HUES48 (cell line): ENCODE measurements at regions not wholly inside any gene's neighbourhood (a gene's known extent, or its start where the extent isn't known, plus 50 kb on each side); places are given as distances from the start of the nearest gene placed in this dataset.

ENCODE experiments used
- H3K27ac ChIP-seq: one replicate; pipeline ENCODE4 v1.7.0; 2013; ENCODE audit warnings: low read depth, low read length, inconsistent platforms
- H3K27me3 ChIP-seq: 2 replicates; pipeline ENCODE4 v1.6.1; 2013; ENCODE audit warnings: mild to moderate bottlenecking, low read length; ENCODE audit not compliant: control insufficient read depth, insufficient read depth
- H3K36me3 ChIP-seq: 2 replicates; pipeline ENCODE4 v1.6.1; 2013; ENCODE audit warnings: low read length; ENCODE audit not compliant: control insufficient read depth, insufficient read depth
- H3K4me1 ChIP-seq: 2 replicates; pipeline ENCODE4 v1.6.1; 2013; ENCODE audit warnings: mild to moderate bottlenecking, low read length; ENCODE audit not compliant: control insufficient read depth, insufficient read depth
- H3K4me3 ChIP-seq: 2 replicates; pipeline ENCODE4 v1.5.1; 2013; ENCODE audit warnings: mild to moderate bottlenecking, low read depth, low read length
- H3K9ac ChIP-seq: 2 replicates; pipeline ENCODE4 v1.6.1; 2013; ENCODE audit warnings: mild to moderate bottlenecking, low read depth, low read length, moderate library complexity
- H3K9me3 ChIP-seq: 2 replicates; pipeline ENCODE4 v1.6.1; 2013; ENCODE audit warnings: low read length; ENCODE audit not compliant: control insufficient read depth, insufficient read depth

- Histone ChIP-seq H3K27ac (no peak overlapping the region), H3K4me3 (no peak overlapping the region), H3K4me1 (no peaks in the 10 kb centered on the region), H3K27me3 (no peaks in the 10 kb centered on the region), H3K36me3 (no peaks in the 10 kb centered on the region), H3K9ac (no peak overlapping the region), H3K9me3 (no peaks in the 10 kb centered on the region)
Observed at GRCh38 chr5:155591273-155591672, 577.7 kb downstream of the KIF4B start.

DNA sequence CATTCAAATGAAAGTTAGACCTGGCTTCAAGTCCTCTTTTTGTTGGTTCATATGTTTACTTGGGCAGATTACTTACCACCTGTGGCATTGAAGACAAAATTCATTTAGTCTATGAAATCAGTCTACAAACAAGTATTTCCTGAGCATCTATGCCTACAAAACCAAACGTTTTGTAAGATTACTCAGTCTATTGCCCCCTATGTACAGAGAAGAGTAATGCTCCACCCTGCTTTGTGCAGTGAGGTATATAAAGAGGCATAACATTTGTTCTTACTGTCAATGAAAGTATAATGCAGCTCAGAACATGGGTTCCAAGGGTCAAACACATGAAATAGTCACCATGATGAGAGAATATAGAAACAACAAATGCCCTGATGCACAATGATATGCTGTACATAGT is 580.7 kb downstream of the KIF4B start:
- no peaks in the 10 kb centered on the region for H3K36me3 ChIP-seq

DNA sequence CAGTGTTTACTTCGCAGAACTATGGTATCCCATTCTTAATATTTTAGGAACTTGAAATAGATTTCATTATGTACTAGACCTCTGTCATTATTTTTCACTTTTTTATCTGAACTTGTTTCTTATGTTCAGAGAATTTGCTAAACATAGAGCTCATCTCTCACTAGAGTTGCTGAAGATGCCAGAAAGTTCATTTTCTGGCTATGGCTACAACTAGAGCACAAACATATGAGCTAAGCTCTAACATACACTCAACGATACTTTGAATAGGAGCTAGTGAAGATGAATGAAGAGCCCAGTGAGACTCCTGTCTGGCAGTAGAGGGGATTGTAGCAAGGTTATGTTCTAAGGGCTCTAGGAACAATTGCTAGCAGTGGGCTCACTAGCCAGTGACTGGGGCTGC is 582.2 kb downstream of the KIF4B start:
- H3K4me3 ChIP-seq, result no peak overlapping the region
- H3K9me3 ChIP-seq, result no peaks in the 10 kb centered on the region
- H3K9ac ChIP-seq, result no peak overlapping the region
- H3K27ac ChIP-seq, result no peak overlapping the region
- no peaks in the 10 kb centered on the region for H3K36me3 ChIP-seq
- no peaks in the 10 kb centered on the region for H3K27me3 ChIP-seq
- no peaks in the 10 kb centered on the region for H3K4me1 ChIP-seq

More for the DNA sequence above, 580.7 kb downstream of the KIF4B start:
- Histone ChIP-seq H3K9me3 (no peaks in the 10 kb centered on the region), H3K4me3 (no peak overlapping the region), H3K27me3 (no peaks in the 10 kb centered on the region), H3K27ac (no peak overlapping the region), H3K9ac (no peak overlapping the region), H3K4me1 (no peaks in the 10 kb centered on the region)

DNA sequence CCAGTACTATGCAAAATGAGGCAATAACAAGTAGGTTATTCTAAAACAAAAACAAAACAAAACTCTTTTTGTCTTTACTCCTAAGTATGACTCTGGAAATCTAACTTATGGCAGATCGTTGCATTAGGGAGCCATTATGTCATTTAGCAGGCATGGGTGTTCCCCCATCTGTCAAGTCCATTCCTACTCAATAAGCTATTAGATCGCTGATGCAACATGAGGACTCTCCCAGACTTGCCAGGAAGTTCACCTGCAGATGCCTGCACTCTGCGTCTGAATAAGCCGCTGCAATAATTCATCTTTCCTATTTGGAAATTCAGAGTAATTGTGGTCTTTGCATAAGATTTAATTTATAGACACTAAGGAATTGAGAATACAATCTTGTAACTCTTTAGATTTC is 585.0 kb downstream of the KIF4B start:
- Histone ChIP-seq H3K4me1 (no peaks in the 10 kb centered on the region), H3K27me3 (no peaks in the 10 kb centered on the region)

DNA sequence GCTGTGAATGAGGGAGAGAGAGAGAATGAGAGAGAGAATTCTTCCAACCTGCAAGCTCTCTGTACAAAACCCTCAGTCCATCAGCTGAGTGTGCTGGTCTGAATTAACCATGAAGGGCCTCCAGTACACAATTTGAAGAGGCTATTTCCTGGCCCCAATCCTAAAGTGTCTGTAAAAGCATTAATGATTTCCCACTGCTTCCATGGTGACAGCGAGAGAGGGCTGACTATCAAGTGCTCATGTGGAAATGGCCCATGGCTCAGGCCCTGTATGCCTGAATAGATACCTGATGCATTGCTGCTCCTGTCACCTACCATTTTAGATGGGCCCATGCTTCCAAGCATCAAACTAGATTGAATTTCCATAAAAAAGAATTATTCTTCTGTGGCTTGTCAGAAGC is 592.4 kb downstream of the KIF4B start:
- H3K9me3 ChIP-seq, result no peaks in the 10 kb centered on the region
- no peak overlapping the region for H3K4me3 ChIP-seq
- H3K36me3 ChIP-seq, result no peaks in the 10 kb centered on the region
- H3K4me1 ChIP-seq, result 0 out of 2 replicates have a peak, but pooled peaks cover 4% of the 10 kb centered on the region
- no peaks in the 10 kb centered on the region for H3K27me3 ChIP-seq
- no peak overlapping the region for H3K9ac ChIP-seq
- H3K27ac ChIP-seq, result no peak overlapping the region

More for the DNA sequence above, 585.0 kb downstream of the KIF4B start:
- H3K36me3 ChIP-seq, result no peaks in the 10 kb centered on the region
- no peaks in the 10 kb centered on the region for H3K9me3 ChIP-seq
- H3K27ac ChIP-seq, result no peak overlapping the region
- no peak overlapping the region for H3K4me3 ChIP-seq
- H3K9ac ChIP-seq, result no peak overlapping the region

GRCh38 chr5:155616779-155617392 is 603.3 kb downstream of the KIF4B start:
- Histone ChIP-seq H3K27ac (no peak overlapping the region), H3K9me3 (no peaks in the 10 kb centered on the region), H3K9ac (no peak overlapping the region), H3K27me3 (no peaks in the 10 kb centered on the region), H3K4me1 (no peaks in the 10 kb centered on the region), H3K4me3 (no peak overlapping the region), H3K36me3 (no peaks in the 10 kb centered on the region)

DNA sequence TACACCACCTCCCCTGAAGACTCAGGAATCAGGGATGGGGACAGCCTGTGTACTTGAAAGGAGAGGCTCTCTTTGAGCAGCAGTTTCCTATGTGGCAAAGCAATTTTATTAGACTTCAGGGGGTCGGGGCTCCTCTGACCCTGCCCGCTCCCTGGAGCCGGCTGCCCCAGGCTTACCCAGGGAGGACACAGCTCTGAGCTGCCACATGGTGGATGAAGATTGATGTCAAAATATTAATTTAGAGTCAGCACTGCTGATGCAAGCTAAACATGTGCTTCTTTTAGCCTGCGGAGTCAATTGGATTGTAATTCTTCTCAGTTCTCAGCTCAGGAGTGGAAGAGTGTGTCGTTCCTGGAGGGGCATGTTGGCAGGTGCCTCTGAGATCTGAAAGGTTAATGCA is 606.1 kb downstream of the KIF4B start:
- H3K4me3 ChIP-seq, result no peak overlapping the region
- no peaks in the 10 kb centered on the region for H3K9me3 ChIP-seq
- no peaks in the 10 kb centered on the region for H3K36me3 ChIP-seq
- H3K27me3 ChIP-seq, result no peaks in the 10 kb centered on the region
- H3K4me1 ChIP-seq, result peaks cover 2% of the 10 kb centered on the region; the same call in 1 of the 2 replicates
- no peak overlapping the region for H3K9ac ChIP-seq
- H3K27ac ChIP-seq, result no peak overlapping the region

- no peaks in the 10 kb centered on the region for H3K9me3 ChIP-seq
- H3K27ac ChIP-seq, result no peak overlapping the region
- peaks cover 9% of the 10 kb centered on the region; the same call in 1 of the 2 replicates for H3K4me1 ChIP-seq
- no peaks in the 10 kb centered on the region for H3K36me3 ChIP-seq
- no peak overlapping the region for H3K4me3 ChIP-seq
- no peaks in the 10 kb centered on the region for H3K27me3 ChIP-seq
- H3K9ac ChIP-seq, result no peak overlapping the region
Observed at GRCh38 chr5:155620821-155621410, 607.4 kb downstream of the KIF4B start.

DNA sequence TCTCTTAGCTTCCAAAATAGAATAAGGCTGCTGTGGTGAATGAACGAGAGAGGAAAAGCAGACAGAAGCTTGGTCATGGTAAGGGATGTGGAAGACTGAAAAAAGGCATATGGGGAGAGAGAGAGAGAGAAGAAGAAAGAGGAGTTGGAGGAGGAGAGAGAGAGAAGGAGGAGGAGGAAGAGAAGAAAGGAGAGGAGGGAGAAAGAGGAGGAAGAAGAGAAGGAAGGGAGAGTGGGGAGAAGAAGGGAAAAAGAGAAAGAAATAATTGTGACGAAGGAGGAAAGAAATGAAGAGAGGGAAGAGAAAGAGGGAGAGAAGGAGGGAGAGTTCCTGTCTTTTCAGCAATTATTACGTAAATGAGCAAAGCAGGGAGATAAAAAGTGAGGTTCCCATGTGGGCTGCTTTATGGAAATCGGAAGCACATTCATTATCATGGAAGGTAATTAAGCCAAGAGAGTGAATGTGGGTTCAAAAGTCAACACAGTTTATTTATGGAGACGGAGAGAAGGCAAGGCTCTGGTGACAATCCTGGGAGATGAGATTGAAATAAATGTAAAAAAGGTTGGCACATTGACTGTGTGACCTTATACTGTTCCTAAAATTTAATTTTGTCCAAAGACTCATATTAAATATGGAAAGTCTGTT is 611.2 kb downstream of the KIF4B start:
- Histone ChIP-seq H3K36me3 (no peaks in the 10 kb centered on the region), H3K27me3 (no peaks in the 10 kb centered on the region), H3K27ac (no peak overlapping the region)

DNA sequence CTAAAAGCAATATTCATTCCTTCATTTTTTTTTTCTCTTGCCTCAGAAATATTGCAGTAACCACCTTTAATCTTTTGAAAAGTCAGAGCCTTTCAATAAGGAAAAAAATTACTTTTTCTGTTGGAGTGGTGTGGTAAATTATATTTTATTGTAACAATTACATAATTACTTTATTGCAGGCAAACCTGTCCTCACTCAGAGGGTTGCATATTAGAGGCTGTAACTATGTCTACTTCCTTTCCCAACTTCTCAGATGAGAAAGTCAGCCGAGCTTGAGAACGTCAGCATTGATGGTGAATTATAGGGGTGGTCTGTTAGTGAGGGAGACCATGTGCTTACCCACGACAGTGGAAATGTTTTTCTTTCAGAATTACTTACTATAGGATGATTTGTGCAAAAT is 611.8 kb downstream of the KIF4B start:
- Histone ChIP-seq H3K9me3 (no peaks in the 10 kb centered on the region), H3K4me1 (peaks cover 9% of the 10 kb centered on the region; the same call in 1 of the 2 replicates), H3K36me3 (no peaks in the 10 kb centered on the region), H3K9ac (no peak overlapping the region), H3K27ac (no peak overlapping the region), H3K27me3 (no peaks in the 10 kb centered on the region), H3K4me3 (no peak overlapping the region)

More for the DNA sequence above, 611.2 kb downstream of the KIF4B start:
- H3K4me1 ChIP-seq, result peaks cover 9% of the 10 kb centered on the region; the same call in 1 of the 2 replicates
- no peaks in the 10 kb centered on the region for H3K9me3 ChIP-seq
- no peak overlapping the region for H3K4me3 ChIP-seq
- H3K9ac ChIP-seq, result no peak overlapping the region

- no peak overlapping the region for H3K9ac ChIP-seq
Observed at GRCh38 chr5:155625897-155626543, 612.5 kb downstream of the KIF4B start.

More at GRCh38 chr5:155625897-155626543, 612.5 kb downstream of the KIF4B start:
- Histone ChIP-seq H3K4me3 (no peak overlapping the region), H3K4me1 (peaks cover 9% of the 10 kb centered on the region; the same call in 1 of the 2 replicates), H3K27ac (no peak overlapping the region), H3K27me3 (no peaks in the 10 kb centered on the region), H3K9me3 (no peaks in the 10 kb centered on the region), H3K36me3 (no peaks in the 10 kb centered on the region)
